ENCODE measurements at regions not wholly inside any gene's neighbourhood (a gene's known extent, or its start where the extent isn't known, plus 50 kb on each side); places are given as distances from the start of the nearest gene placed in this dataset.
"Not testable (repeated sequence)": the region's sequence is repeated elsewhere in the genome, so short reads cannot be mapped to it uniquely, and the experiment has no call there.

- no peaks in the 10 kb centered on the region for H3K4me1 ChIP-seq
- no peak overlapping the region for H3K27ac ChIP-seq
- H4K20me1 ChIP-seq = no peaks in the 10 kb centered on the region
- no peaks in the 10 kb centered on the region for H3K27me3 ChIP-seq
- no peaks in the 10 kb centered on the region for H3K9me3 ChIP-seq (replicated peaks in 1 of 11)
- no peak overlapping the region for H3K4me3 ChIP-seq
- H3K4me2 ChIP-seq = no peak overlapping the region
- no peak overlapping the region for H3K9ac ChIP-seq
- TF ChIP-seq Cebpa-rat (IDR thresholded peaks at IDR 0.05) = no peak
- H3K36me3 ChIP-seq = no peaks in the 10 kb centered on the region
These were observed 292.5 kb upstream of the LYZL1 start for GRCh38 chr10:28996345-28996744.

DNA sequence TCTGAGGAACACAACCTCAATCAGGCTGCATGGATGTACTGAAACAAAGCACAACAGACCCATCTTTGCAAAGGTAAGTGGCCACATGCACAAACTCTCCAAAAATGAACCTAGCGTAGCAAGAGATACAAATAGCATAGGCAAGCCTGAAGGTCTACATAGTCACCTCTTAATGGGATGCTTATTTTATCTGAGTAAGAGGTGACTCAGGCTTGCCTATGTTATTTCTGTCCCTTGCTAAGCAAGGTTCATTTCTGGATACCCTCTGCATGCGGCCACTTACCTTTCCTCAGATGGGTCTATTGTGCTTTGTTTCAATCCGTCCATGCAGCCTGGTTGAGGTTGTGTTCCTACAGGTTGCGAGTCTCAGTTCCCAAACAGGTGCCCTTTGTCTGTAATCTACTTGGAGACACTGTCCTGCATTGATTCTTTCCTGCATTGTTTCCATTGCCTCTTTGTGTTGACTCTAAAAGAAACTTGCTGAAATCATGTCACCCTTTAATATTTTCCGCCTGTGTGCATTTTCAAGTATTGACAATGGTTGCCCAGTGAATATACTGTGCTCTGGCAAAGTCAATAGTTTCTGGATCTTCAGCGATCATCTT is 291.8 kb upstream of the LYZL1 start:
- no peak overlapping the region for H3K4me3 ChIP-seq
- no peaks in the 10 kb centered on the region for H3K4me1 ChIP-seq
- H3K4me2 ChIP-seq = no peak overlapping the region
- no peaks in the 10 kb centered on the region for H3K9me3 ChIP-seq (replicated peaks in 1 of 11)
- TF ChIP-seq Cebpa-rat (IDR thresholded peaks at IDR 0.05) = no peak
- H3K27me3 ChIP-seq = no peaks in the 10 kb centered on the region
- H4K20me1 ChIP-seq = no peaks in the 10 kb centered on the region
- no peak overlapping the region for H3K27ac ChIP-seq
- no peak overlapping the region for H3K9ac ChIP-seq
- no peaks in the 10 kb centered on the region for H3K36me3 ChIP-seq

GRCh38 chr10:28997734-28998133 is 291.1 kb upstream of the LYZL1 start:
- H3K9ac ChIP-seq = no peak overlapping the region
- H4K20me1 ChIP-seq = no peaks in the 10 kb centered on the region
- H3K27me3 ChIP-seq = no peaks in the 10 kb centered on the region
- no peak overlapping the region for H3K4me3 ChIP-seq
- no peaks in the 10 kb centered on the region for H3K9me3 ChIP-seq (replicated peaks in 1 of 11)
- H3K4me2 ChIP-seq = no peak overlapping the region
- no peaks in the 10 kb centered on the region for H3K4me1 ChIP-seq
- H3K36me3 ChIP-seq = no peaks in the 10 kb centered on the region
- no peak for TF ChIP-seq Cebpa-rat (IDR thresholded peaks at IDR 0.05)
- no peak overlapping the region for H3K27ac ChIP-seq

GRCh38 chr10:29001801-29002200 is 287.1 kb upstream of the LYZL1 start:
- Histone ChIP-seq H3K9ac (no peak overlapping the region), H3K4me2 (no peak overlapping the region), H4K20me1 (no peaks in the 10 kb centered on the region), H3K27me3 (no peaks in the 10 kb centered on the region), H3K27ac (no peak overlapping the region), H3K9me3 (replicated peaks in 1 of 11) (no peaks in the 10 kb centered on the region), H3K36me3 (no peaks in the 10 kb centered on the region), H3K4me1 (no peaks in the 10 kb centered on the region), H3K4me3 (no peak overlapping the region)
- TF ChIP-seq Cebpa-rat (IDR thresholded peaks at IDR 0.05) = no peak

DNA sequence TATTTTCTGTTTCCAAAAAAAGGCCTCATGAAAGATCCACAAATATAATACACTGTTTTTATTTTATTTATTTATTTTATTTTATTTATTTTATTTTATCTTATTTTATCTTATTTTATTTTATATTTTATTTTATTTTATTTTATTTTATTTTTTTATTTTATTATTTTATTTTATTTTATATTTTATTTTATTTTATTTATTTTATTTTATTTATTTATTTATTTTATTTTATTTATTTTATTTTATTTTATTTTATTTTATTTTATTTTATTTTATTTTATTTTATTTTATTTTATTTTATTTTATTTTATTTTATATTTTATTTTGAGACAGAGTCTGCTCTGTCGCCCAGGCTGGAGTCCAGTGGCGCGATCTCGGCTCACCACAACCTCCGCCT is 285.9 kb upstream of the LYZL1 start:
- not testable (repeated sequence) for H4K20me1 ChIP-seq; H3K4me1 ChIP-seq; H3K9ac ChIP-seq; H3K4me3 ChIP-seq; H3K27ac ChIP-seq; H3K4me2 ChIP-seq; H3K9me3 ChIP-seq (replicated peaks in 1 of 11); H3K36me3 ChIP-seq; H3K27me3 ChIP-seq

DNA sequence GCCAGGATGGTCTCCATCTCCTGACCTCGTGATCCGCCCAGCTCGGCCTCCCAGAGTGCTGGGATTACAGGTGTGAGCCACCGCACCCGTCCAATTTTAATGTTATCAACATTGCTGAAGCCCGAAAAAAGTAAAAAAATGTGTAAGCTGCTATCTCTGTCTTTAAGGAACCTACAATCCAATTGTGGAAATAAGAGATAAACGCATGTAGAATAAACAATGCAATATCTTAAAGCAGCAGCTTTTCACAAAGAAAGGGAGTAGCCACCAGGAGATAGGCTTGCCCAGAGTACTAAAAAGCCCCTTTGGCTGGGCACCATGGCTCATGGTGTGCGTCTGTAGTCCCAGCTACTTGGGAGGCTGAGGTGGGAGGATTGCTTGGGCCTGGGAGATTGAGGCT is 282.9 kb upstream of the LYZL1 start:
- Histone ChIP-seq H4K20me1 (no peaks in the 10 kb centered on the region), H3K4me3 (no peak overlapping the region), H3K9me3 (replicated peaks in 1 of 11) (no peaks in the 10 kb centered on the region), H3K4me1 (no peaks in the 10 kb centered on the region), H3K27me3 (no peaks in the 10 kb centered on the region), H3K9ac (no peak overlapping the region), H3K27ac (no peak overlapping the region), H3K4me2 (no peak overlapping the region), H3K36me3 (no peaks in the 10 kb centered on the region)
- TF ChIP-seq Cebpa-rat (IDR thresholded peaks at IDR 0.05) = no peak

GRCh38 chr10:29007370-29007747 is 281.5 kb upstream of the LYZL1 start:
- Histone ChIP-seq H3K27me3 (no peaks in the 10 kb centered on the region), H3K4me1 (no peaks in the 10 kb centered on the region), H3K36me3 (no peaks in the 10 kb centered on the region), H3K9me3 (replicated peaks in 1 of 11) (no peaks in the 10 kb centered on the region), H4K20me1 (no peaks in the 10 kb centered on the region), H3K4me2 (no peak overlapping the region), H3K27ac (no peak overlapping the region), H3K9ac (no peak overlapping the region), H3K4me3 (no peak overlapping the region)
- no peak for TF ChIP-seq Cebpa-rat (IDR thresholded peaks at IDR 0.05)

- TF ChIP-seq Cebpa-rat (IDR thresholded peaks at IDR 0.05) = no peak
- no peak overlapping the region for H3K9ac ChIP-seq
- H3K4me1 ChIP-seq = no peaks in the 10 kb centered on the region
- H3K36me3 ChIP-seq = no peaks in the 10 kb centered on the region
- no peak overlapping the region for H3K4me3 ChIP-seq
- H3K4me2 ChIP-seq = no peak overlapping the region
- H3K9me3 ChIP-seq (replicated peaks in 1 of 11) = no peaks in the 10 kb centered on the region
- H3K27ac ChIP-seq = no peak overlapping the region
- no peaks in the 10 kb centered on the region for H3K27me3 ChIP-seq
- no peaks in the 10 kb centered on the region for H4K20me1 ChIP-seq
These were observed 280.9 kb upstream of the LYZL1 start for GRCh38 chr10:29007748-29008610.

- no peak for TF ChIP-seq Cebpa-rat (IDR thresholded peaks at IDR 0.05)
- no peaks in the 10 kb centered on the region for H4K20me1 ChIP-seq
- no peak overlapping the region for H3K4me2 ChIP-seq
- no peaks in the 10 kb centered on the region for H3K4me1 ChIP-seq
- H3K27ac ChIP-seq = no peak overlapping the region
- no peaks in the 10 kb centered on the region for H3K36me3 ChIP-seq
- no peak overlapping the region for H3K4me3 ChIP-seq
- no peaks in the 10 kb centered on the region for H3K27me3 ChIP-seq
- H3K9ac ChIP-seq = no peak overlapping the region
- no peaks in the 10 kb centered on the region for H3K9me3 ChIP-seq (replicated peaks in 1 of 11)
These were observed 279.4 kb upstream of the LYZL1 start for GRCh38 chr10:29009464-29009863.

DNA sequence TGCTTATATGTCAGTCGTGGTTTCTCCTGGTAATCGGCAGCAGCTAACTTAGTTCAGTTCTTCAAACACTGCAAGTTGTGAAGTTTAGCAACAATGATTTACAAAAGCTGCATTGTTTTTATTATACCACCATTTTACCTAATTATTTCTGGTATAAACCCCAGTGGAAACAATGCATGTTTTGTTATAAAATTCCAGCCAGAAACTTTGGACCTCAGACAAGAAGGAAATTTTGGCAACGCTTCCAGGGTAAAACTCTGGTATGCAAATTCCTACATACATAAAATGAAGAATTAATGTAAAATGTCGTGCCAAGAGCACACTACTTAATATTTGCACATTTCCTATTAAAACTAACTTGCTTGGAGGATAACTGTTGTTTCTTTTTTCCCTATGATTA is 277.4 kb upstream of the LYZL1 start:
- Histone ChIP-seq H3K4me1 (no peaks in the 10 kb centered on the region), H3K36me3 (no peaks in the 10 kb centered on the region), H3K4me3 (no peak overlapping the region), H3K4me2 (no peak overlapping the region), H3K27ac (no peak overlapping the region), H3K9me3 (replicated peaks in 1 of 11) (peaks cover 0 to 5% (median 0%) of the 10 kb centered on the region in 11 experiments; a peak in 2 of 22 replicates), H3K9ac (no peak overlapping the region), H3K27me3 (no peaks in the 10 kb centered on the region), H4K20me1 (no peaks in the 10 kb centered on the region)
- TF ChIP-seq Cebpa-rat (IDR thresholded peaks at IDR 0.05) = no peak
